Keratinocyte (primary cell): ENCODE measurements at regions not wholly inside any gene's neighbourhood (a gene's known extent, or its start where the extent isn't known, plus 50 kb on each side); places are given as distances from the start of the nearest gene placed in this dataset.

Experiments
- DNase-seq: peaks from one replicate; pipeline ENCODE4 v3.0.0-alpha.2; 2011; ENCODE audit warnings: low read depth, missing footprints, low spot score
- FAIRE-seq: peaks from 2 replicates; lab custom pipeline; 2011; peaks lifted over from hg19 to GRCh38; lab: Jason Lieb, UNC
- H2AFZ ChIP-seq: 2 replicates; pipeline ENCODE4 v1.6.0; 2012; ENCODE audit warnings: low read length, control low read depth, inconsistent platforms; ENCODE audit not compliant: control insufficient read depth
- H3K27ac ChIP-seq: 2 replicates; pipeline ENCODE4 v1.5.1; 2011; ENCODE audit warnings: low read length; ENCODE audit not compliant: control insufficient read depth, insufficient read depth
- H3K27me3 ChIP-seq: 3 replicates; pipeline ENCODE4 v1.6.0; 2011; ENCODE audit warnings: low read length; ENCODE audit not compliant: control insufficient read depth, insufficient read depth; ENCODE audit errors: extremely low read depth
- H3K36me3 ChIP-seq, 2 experiments: 2 replicates in 1 of 2; 3 replicates in 1 of 2; pipeline ENCODE4 v1.5.1; 2011; ENCODE audit warnings: low read length in 2 of 2, mild to moderate bottlenecking in 1 of 2; ENCODE audit not compliant: control insufficient read depth in 2 of 2, insufficient read depth in 2 of 2; ENCODE audit errors: extremely low read depth in 1 of 2
- H3K4me1 ChIP-seq: 3 replicates; pipeline ENCODE4 v1.5.1; 2011; ENCODE audit warnings: low read length; ENCODE audit not compliant: control insufficient read depth, insufficient read depth; ENCODE audit errors: extremely low read depth
- H3K4me2 ChIP-seq: 3 replicates; pipeline ENCODE4 v1.6.0; 2011; ENCODE audit warnings: low read depth, low read length; ENCODE audit not compliant: control insufficient read depth, insufficient read depth; ENCODE audit errors: extremely low read depth
- H3K4me3 ChIP-seq, 3 experiments: fragments of 200-600 bp in 1 of 3; sonication (generic) in 1 of 3; 2 replicates in 2 of 3; 3 replicates in 1 of 3; pipeline ENCODE4 v1.5.1; 2011 to 2016; ENCODE audit warnings: low read length in 3 of 3, mild to moderate bottlenecking in 3 of 3, control low read depth in 2 of 3, inconsistent platforms in 1 of 3, low read depth in 1 of 3, mixed read lengths in 1 of 3, mixed run types in 1 of 3, moderate library complexity in 1 of 3; ENCODE audit not compliant: control insufficient read depth in 2 of 3, insufficient read depth in 2 of 3; ENCODE audit errors: extremely low read depth in 1 of 3
- H3K79me2 ChIP-seq: 2 replicates; pipeline ENCODE4 v1.6.0; 2012; ENCODE audit warnings: low read length; ENCODE audit not compliant: control insufficient read depth, insufficient read depth
- H3K9ac ChIP-seq: 3 replicates; pipeline ENCODE4 v1.6.0; 2011; ENCODE audit warnings: low read length; ENCODE audit not compliant: control insufficient read depth, insufficient read depth; ENCODE audit errors: extremely low read depth
- H3K9me1 ChIP-seq: 3 replicates; pipeline ENCODE4 v1.6.0; 2011; ENCODE audit warnings: low read length; ENCODE audit not compliant: control insufficient read depth, insufficient read depth; ENCODE audit errors: extremely low read depth
- H3K9me3 ChIP-seq: 2 replicates; pipeline ENCODE4 v1.5.1; 2012; ENCODE audit warnings: low read depth, low read length; ENCODE audit not compliant: control insufficient read depth
- H4K20me1 ChIP-seq: 3 replicates; pipeline ENCODE4 v1.6.0; 2011; ENCODE audit warnings: low read length; ENCODE audit not compliant: control insufficient read depth, insufficient read depth; ENCODE audit errors: extremely low read depth
- CTCF ChIP-seq, 3 experiments: IDR thresholded peaks in 1 of 3; conservative IDR thresholded peaks in 1 of 3; optimal IDR thresholded peaks in 1 of 3; 2 replicates in 2 of 3; 3 replicates in 1 of 3; pipeline versions ENCODE3 to v1.5.1; 2011; ENCODE audit warnings: low read length in 3 of 3, mild to moderate bottlenecking in 3 of 3, moderate library complexity in 2 of 3, control low read depth in 1 of 3, inconsistent platforms in 1 of 3; ENCODE audit not compliant: insufficient read depth in 2 of 3; ENCODE audit errors: extremely low read depth in 1 of 3
- EZH2 ChIP-seq: IDR thresholded peaks from one replicate; pipeline ENCODE4 v1.6.1; 2012; ENCODE audit warnings: inconsistent platforms, mild to moderate bottlenecking, low read length, moderate library complexity
- dilution Hi-C: fragments of 300-500 bp; cut with MboI; formaldehyde crosslinking; loops from one replicate; pipeline ENCODE4 v1.7.0; 2020; ENCODE audit warnings: low sequenced_read_pairs; ENCODE audit not compliant: extremely low pct_ligation_motif_present

GRCh38 chr10:85513436-85513835 is 853.2 kb downstream of the GRID1 start:
- no peaks in the 10 kb centered on the region for H3K9me3 ChIP-seq
- no peaks in the 10 kb centered on the region for H3K9me1 ChIP-seq
- no peaks in the 10 kb centered on the region for H3K27me3 ChIP-seq
- H3K4me1 ChIP-seq = no peaks in the 10 kb centered on the region
- H3K4me2 ChIP-seq = no peak overlapping the region
- TF ChIP-seq CTCF (optimal IDR thresholded peaks at IDR 0.05 in 1 of 3, IDR thresholded peaks at IDR 0.05 in 1 of 3, conservative IDR thresholded peaks at IDR 0.05 in 1 of 3; ENCODE audit: extremely low read depth in 1 of 3, insufficient read depth in 2 of 3, low read length in 3 of 3) (no peak), EZH2 (no peak)
- H4K20me1 ChIP-seq = no peaks in the 10 kb centered on the region
- H3K4me3 ChIP-seq = no peak overlapping the region
- no peak for FAIRE-seq
- no peak overlapping the region for H2AFZ ChIP-seq
- no peak overlapping the region for H3K27ac ChIP-seq
- DNase-seq = no peak
- dilution Hi-C loops = no loop called here
- no peaks in the 10 kb centered on the region for H3K79me2 ChIP-seq
- H3K36me3 ChIP-seq = no peaks in the 10 kb centered on the region
- no peak overlapping the region for H3K9ac ChIP-seq

- no peak for TF ChIP-seq CTCF (optimal IDR thresholded peaks at IDR 0.05 in 1 of 3, IDR thresholded peaks at IDR 0.05 in 1 of 3, conservative IDR thresholded peaks at IDR 0.05 in 1 of 3; ENCODE audit: extremely low read depth in 1 of 3, insufficient read depth in 2 of 3, low read length in 3 of 3)
- TF ChIP-seq EZH2 = no peak
- Histone ChIP-seq H2AFZ (no peak overlapping the region), H3K27me3 (no peaks in the 10 kb centered on the region), H3K4me1 (no peaks in the 10 kb centered on the region), H3K9me1 (no peaks in the 10 kb centered on the region), H3K9me3 (no peaks in the 10 kb centered on the region), H3K36me3 (no peaks in the 10 kb centered on the region), H3K4me3 (no peak overlapping the region), H3K4me2 (no peak overlapping the region), H3K9ac (no peak overlapping the region), H3K27ac (no peak overlapping the region), H4K20me1 (no peaks in the 10 kb centered on the region), H3K79me2 (no peaks in the 10 kb centered on the region)
- no peak for DNase-seq
- FAIRE-seq = no peak
- dilution Hi-C loops = no loop called here
These were observed 851.3 kb downstream of the GRID1 start for GRCh38 chr10:85515316-85515715.
